Hepatocyte (in vitro differentiated cells): ENCODE measurements at regions not wholly inside any gene's neighbourhood (a gene's known extent, or its start where the extent isn't known, plus 50 kb on each side); places are given as distances from the start of the nearest gene placed in this dataset.

Experiments used
- DNase-seq: peaks from one replicate; pipeline ENCODE4 v3.0.0-alpha.2; 2016; ENCODE audit warnings: low spot score
- H2AFZ ChIP-seq: fragments of 200-600 bp; sonication (generic); 2 replicates; pipeline ENCODE4 v1.6.0; 2016; ENCODE audit warnings: antibody characterized with exemption, mild to moderate bottlenecking
- H3K27ac ChIP-seq: fragments of 200-600 bp; sonication (generic); 2 replicates; pipeline ENCODE4 v1.5.1; 2016; ENCODE audit warnings: mild to moderate bottlenecking
- H3K27me3 ChIP-seq: fragments of 200-600 bp; sonication (generic); 2 replicates; pipeline ENCODE4 v1.6.1; 2016
- H3K36me3 ChIP-seq: fragments of 200-600 bp; sonication (generic); replicated peaks from 2 replicates; pipeline ENCODE4 v1.5.1; 2016; ENCODE audit warnings: low read depth; ENCODE audit not compliant: insufficient read depth
- H3K4me1 ChIP-seq: fragments of 200-600 bp; sonication (generic); 2 replicates; pipeline ENCODE4 v1.5.1; 2016; ENCODE audit warnings: mild to moderate bottlenecking, moderate library complexity; ENCODE audit not compliant: insufficient read depth
- H3K4me2 ChIP-seq: fragments of 200-600 bp; sonication (generic); 2 replicates; pipeline ENCODE4 v1.6.0; 2016
- H3K4me3 ChIP-seq: fragments of 200-600 bp; sonication (generic); 2 replicates; pipeline ENCODE4 v1.5.1; 2016; ENCODE audit warnings: mild to moderate bottlenecking
- H3K79me2 ChIP-seq: fragments of 200-600 bp; sonication (generic); 2 replicates; pipeline ENCODE4 v1.6.0; 2017; ENCODE audit warnings: mild to moderate bottlenecking
- H3K9me2 ChIP-seq: fragments of 200-600 bp; sonication (generic); replicated peaks from 2 replicates; pipeline ENCODE4 v1.6.0; 2017; ENCODE audit warnings: mild to moderate bottlenecking; ENCODE audit not compliant: insufficient read depth
- H3K9me3 ChIP-seq: fragments of 200-600 bp; sonication (generic); 2 replicates; pipeline ENCODE4 v1.5.1; 2016; ENCODE audit warnings: low read depth, mild to moderate bottlenecking
- H4K20me1 ChIP-seq: fragments of 200-600 bp; sonication (generic); 2 replicates; pipeline ENCODE4 v1.6.0; 2016; ENCODE audit warnings: mild to moderate bottlenecking; ENCODE audit not compliant: insufficient read depth, poor library complexity, severe bottlenecking
- CTCF ChIP-seq: fragments of 200-600 bp; sonication (generic); IDR thresholded peaks from 2 replicates; pipeline ENCODE4 v1.5.1; 2016; ENCODE audit warnings: antibody characterized with exemption, mild to moderate bottlenecking; ENCODE audit not compliant: poor library complexity
- EZH2 ChIP-seq: fragments of 200-600 bp; sonication (generic); IDR thresholded peaks from 2 replicates; pipeline ENCODE4 v1.6.1; 2016; ENCODE audit warnings: antibody characterized with exemption, mild to moderate bottlenecking, borderline replicate concordance
- EZH2phosphoT487 ChIP-seq: fragments of 200-600 bp; sonication (generic); IDR thresholded peaks from one replicate; pipeline ENCODE4 v1.6.1; 2018; ENCODE audit warnings: antibody characterized with exemption, mild to moderate bottlenecking, low read depth, moderate library complexity; ENCODE audit not compliant: unreplicated experiment, severe bottlenecking
- WGBS: methylation state at CpG from one replicate; pipeline ENCODE4 v1.1.6; 2016; ENCODE audit warnings: low lambda C conversion rate; ENCODE audit errors: missing lambda C conversion rate; 5-methylcytosine and 5-hydroxymethylcytosine counted together

- H3K9me3 ChIP-seq, result no peaks in the 10 kb centered on the region
- H4K20me1 ChIP-seq, result no peaks in the 10 kb centered on the region
- 50% methylated on average over 3 of the region's 3 CpGs for WGBS
- H3K27me3 ChIP-seq, result no peaks in the 10 kb centered on the region
- H3K79me2 ChIP-seq, result no peaks in the 10 kb centered on the region
- TF ChIP-seq CTCF, result no peak
- no peak for TF ChIP-seq EZH2
- no peak for TF ChIP-seq EZH2phosphoT487
- peak overlapping the region; percentile 2 for H2AFZ ChIP-seq
- peak overlapping the region; percentile 57 for H3K4me2 ChIP-seq
- no peaks in the 10 kb centered on the region for H3K36me3 ChIP-seq
- no peaks in the 10 kb centered on the region for H3K9me2 ChIP-seq
- H3K4me3 ChIP-seq, result no peak overlapping the region
- peaks cover 8% of the 10 kb centered on the region for H3K4me1 ChIP-seq
- H3K27ac ChIP-seq, result peak overlapping the region; percentile 62
- DNase-seq, result no peak
These were observed 350.9 kb upstream of the HSF2 start for GRCh38 chr6:122048570-122048969.

- no peaks in the 10 kb centered on the region for H4K20me1 ChIP-seq
- no peaks in the 10 kb centered on the region for H3K79me2 ChIP-seq
- H3K4me1 ChIP-seq, result peaks cover 5% of the 10 kb centered on the region
- peak overlapping the region; percentile 57 for H3K4me2 ChIP-seq
- H3K27me3 ChIP-seq, result no peaks in the 10 kb centered on the region
- H3K9me3 ChIP-seq, result no peaks in the 10 kb centered on the region
- H3K9me2 ChIP-seq, result no peaks in the 10 kb centered on the region
- peak overlapping the region; percentile 2 for H2AFZ ChIP-seq
- no peaks in the 10 kb centered on the region for H3K36me3 ChIP-seq
- DNase-seq, result no peak
- no peak for TF ChIP-seq EZH2
- no peak for TF ChIP-seq EZH2phosphoT487
- no peak for TF ChIP-seq CTCF
- H3K4me3 ChIP-seq, result no peak overlapping the region
- peak overlapping the region; percentile 62 for H3K27ac ChIP-seq
- WGBS, result 52% methylated on average over 6 of the region's 6 CpGs
These were observed 350.1 kb upstream of the HSF2 start for GRCh38 chr6:122049341-122049740.

- H3K4me2 ChIP-seq, result no peak overlapping the region
- H3K4me3 ChIP-seq, result no peak overlapping the region
- no peaks in the 10 kb centered on the region for H3K79me2 ChIP-seq
- DNase-seq, result no peak
- no peaks in the 10 kb centered on the region for H3K27me3 ChIP-seq
- H3K36me3 ChIP-seq, result no peaks in the 10 kb centered on the region
- no peaks in the 10 kb centered on the region for H3K9me3 ChIP-seq
- no peaks in the 10 kb centered on the region for H3K9me2 ChIP-seq
- TF ChIP-seq EZH2 (no peak), EZH2phosphoT487 (no peak), CTCF (no peak)
- H4K20me1 ChIP-seq, result no peaks in the 10 kb centered on the region
- no peak overlapping the region for H2AFZ ChIP-seq
- H3K4me1 ChIP-seq, result peaks cover 5% of the 10 kb centered on the region
- peak overlapping the region; percentile 62 for H3K27ac ChIP-seq
These were observed 349.2 kb upstream of the HSF2 start for GRCh38 chr6:122050242-122050755.

- 64% methylated on average over 3 of the region's 3 CpGs for WGBS
- no peaks in the 10 kb centered on the region for H3K36me3 ChIP-seq
- no peak overlapping the region for H2AFZ ChIP-seq
- DNase-seq, result no peak
- no peak for TF ChIP-seq EZH2phosphoT487
- TF ChIP-seq CTCF, result no peak
- no peak for TF ChIP-seq EZH2
- H3K27ac ChIP-seq, result peak overlapping the region; percentile 29
- H3K79me2 ChIP-seq, result no peaks in the 10 kb centered on the region
- H3K4me3 ChIP-seq, result no peak overlapping the region
- no peaks in the 10 kb centered on the region for H3K9me2 ChIP-seq
- H3K9me3 ChIP-seq, result no peaks in the 10 kb centered on the region
- no peaks in the 10 kb centered on the region for H4K20me1 ChIP-seq
- peaks cover 5% of the 10 kb centered on the region for H3K4me1 ChIP-seq
- no peaks in the 10 kb centered on the region for H3K27me3 ChIP-seq
- H3K4me2 ChIP-seq, result no peak overlapping the region
These were observed 347.0 kb upstream of the HSF2 start for GRCh38 chr6:122052346-122052900.
